ENCODE measurements at regions not wholly inside any gene's neighbourhood (a gene's known extent, or its start where the extent isn't known, plus 50 kb on each side); places are given as distances from the start of the nearest gene placed in this dataset.

DNA sequence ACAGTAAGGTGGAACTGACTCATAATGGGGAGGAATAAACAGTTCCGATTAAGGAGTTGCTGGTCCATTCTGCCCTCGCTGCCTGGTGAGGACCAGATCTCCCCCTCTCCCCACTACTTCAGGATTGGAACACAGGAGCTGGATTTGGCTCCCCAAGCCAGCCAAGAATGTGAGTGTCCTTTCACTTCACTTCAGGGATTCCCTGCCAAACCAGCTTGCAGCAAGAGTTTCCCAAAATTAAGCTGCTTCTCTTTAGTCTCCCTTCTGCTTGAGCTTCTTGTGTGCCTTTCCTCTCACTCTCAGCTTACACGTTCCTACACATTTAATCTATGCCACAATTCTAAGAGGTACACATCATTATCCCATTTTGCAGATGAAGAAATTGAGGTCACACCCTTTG is 234.1 kb downstream of the BUD13 start:
- TF ChIP-seq, protein P1, sequence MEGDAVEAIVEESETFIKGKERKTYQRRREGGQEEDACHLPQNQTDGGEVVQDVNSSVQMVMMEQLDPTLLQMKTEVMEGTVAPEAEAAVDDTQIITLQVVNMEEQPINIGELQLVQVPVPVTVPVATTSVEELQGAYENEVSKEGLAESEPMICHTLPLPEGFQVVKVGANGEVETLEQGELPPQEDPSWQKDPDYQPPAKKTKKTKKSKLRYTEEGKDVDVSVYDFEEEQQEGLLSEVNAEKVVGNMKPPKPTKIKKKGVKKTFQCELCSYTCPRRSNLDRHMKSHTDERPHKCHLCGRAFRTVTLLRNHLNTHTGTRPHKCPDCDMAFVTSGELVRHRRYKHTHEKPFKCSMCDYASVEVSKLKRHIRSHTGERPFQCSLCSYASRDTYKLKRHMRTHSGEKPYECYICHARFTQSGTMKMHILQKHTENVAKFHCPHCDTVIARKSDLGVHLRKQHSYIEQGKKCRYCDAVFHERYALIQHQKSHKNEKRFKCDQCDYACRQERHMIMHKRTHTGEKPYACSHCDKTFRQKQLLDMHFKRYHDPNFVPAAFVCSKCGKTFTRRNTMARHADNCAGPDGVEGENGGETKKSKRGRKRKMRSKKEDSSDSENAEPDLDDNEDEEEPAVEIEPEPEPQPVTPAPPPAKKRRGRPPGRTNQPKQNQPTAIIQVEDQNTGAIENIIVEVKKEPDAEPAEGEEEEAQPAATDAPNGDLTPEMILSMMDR (IDR thresholded peaks at IDR 0.05) = no peak
- no peak for TF ChIP-seq ZFX (IDR thresholded peaks at IDR 0.05; ENCODE audit: borderline replicate concordance)
- no peak overlapping the region for H3K27ac ChIP-seq

GRCh38 chr11:116537709-116538108 is 235.1 kb downstream of the BUD13 start:
- TF ChIP-seq, protein P1 (IDR thresholded peaks at IDR 0.05) = no peak
- TF ChIP-seq ZFX (IDR thresholded peaks at IDR 0.05; ENCODE audit: borderline replicate concordance) = no peak
- no peak overlapping the region for H3K27ac ChIP-seq

DNA sequence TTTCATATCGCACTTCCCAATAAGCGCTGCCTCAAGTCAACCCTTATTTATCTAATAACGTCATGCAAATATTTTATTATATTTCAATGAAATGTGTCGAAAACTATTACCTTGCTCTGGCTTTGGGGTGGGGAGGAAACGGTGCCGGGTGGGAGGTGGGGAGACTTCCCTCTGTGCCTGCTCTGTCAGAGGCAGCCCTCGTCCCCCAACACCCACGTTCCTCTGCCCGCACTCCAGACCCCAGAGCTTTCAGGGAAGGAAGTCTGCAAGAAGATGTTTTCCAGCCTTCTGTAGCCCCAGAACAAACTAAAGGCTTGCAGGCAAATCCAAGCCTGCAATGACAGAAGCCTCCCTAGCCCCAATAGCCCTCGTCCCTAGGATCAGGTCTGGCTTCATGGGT is 235.7 kb downstream of the BUD13 start:
- TF ChIP-seq, protein P1 (IDR thresholded peaks at IDR 0.05) = no peak
- no peak for TF ChIP-seq ZFX (IDR thresholded peaks at IDR 0.05; ENCODE audit: borderline replicate concordance)

DNA sequence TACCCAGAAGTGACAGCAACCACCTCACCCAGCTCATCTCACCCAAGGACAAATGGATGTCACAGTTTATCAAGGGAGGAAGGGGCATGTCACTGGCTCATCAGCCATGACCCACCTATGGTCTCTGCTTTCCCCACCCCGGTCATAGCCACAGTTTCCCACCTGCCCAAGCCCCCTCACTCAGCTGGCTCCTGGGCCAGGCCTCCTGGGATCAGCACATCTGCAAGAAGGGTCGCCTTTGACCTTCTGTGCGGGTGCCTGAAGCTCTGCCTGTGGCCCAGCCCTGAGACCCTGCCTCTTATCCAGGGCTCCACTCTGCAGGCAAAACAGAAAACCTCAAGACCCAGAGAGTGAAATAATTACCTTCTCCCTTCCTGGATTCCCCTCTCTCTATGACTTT is 236.4 kb downstream of the BUD13 start:
- TF ChIP-seq ZFX (IDR thresholded peaks at IDR 0.05; ENCODE audit: borderline replicate concordance) = no peak
- TF ChIP-seq, protein P1 (IDR thresholded peaks at IDR 0.05) = no peak
- H3K27ac ChIP-seq = no peak overlapping the region

More for the DNA sequence above, 235.7 kb downstream of the BUD13 start:
- no peak overlapping the region for H3K27ac ChIP-seq

- no peak for TF ChIP-seq ZFX (IDR thresholded peaks at IDR 0.05; ENCODE audit: borderline replicate concordance)
- TF ChIP-seq, protein P1 (IDR thresholded peaks at IDR 0.05) = no peak
- H3K27ac ChIP-seq = no peak overlapping the region
Measured at GRCh38 chr11:116535994-116536393, 236.8 kb downstream of the BUD13 start.

DNA sequence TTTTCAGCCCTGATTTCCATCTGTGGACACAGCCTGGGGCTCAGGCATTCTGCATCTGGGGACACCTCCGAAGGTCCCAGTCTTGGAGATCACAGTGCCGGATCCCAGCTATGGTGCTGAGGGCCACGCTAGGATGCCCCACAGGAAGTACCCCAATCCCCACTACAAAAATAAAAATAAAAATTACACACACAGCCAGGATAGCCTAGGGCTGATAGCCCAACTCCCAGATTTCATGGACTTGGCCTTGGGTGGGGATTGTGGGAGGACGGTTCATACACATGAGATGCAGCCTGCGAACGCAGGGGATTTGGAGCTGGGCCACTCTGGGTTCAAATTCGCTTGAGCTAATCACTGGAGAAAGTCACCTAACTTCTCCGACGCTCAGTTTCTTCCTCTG is 237.7 kb downstream of the BUD13 start:
- H3K27ac ChIP-seq = no peak overlapping the region
- TF ChIP-seq, protein P1 (IDR thresholded peaks at IDR 0.05) = no peak
- TF ChIP-seq ZFX (IDR thresholded peaks at IDR 0.05; ENCODE audit: borderline replicate concordance) = no peak

GRCh38 chr11:116534270-116534975 is 238.4 kb downstream of the BUD13 start:
- no peak overlapping the region for H3K27ac ChIP-seq
- no peak for TF ChIP-seq ZFX (IDR thresholded peaks at IDR 0.05; ENCODE audit: borderline replicate concordance)
- TF ChIP-seq, protein P1 (IDR thresholded peaks at IDR 0.05) = no peak

Measured in 22Rv1 (cell line).